HG03064 (cell line): ENCODE measurements at regions not wholly inside any gene's neighbourhood (a gene's known extent, or its start where the extent isn't known, plus 50 kb on each side); places are given as distances from the start of the nearest gene placed in this dataset.
"Not testable (repeated sequence)": the region's sequence is repeated elsewhere in the genome, so short reads cannot be mapped to it uniquely, and the experiment has no call there.

Experiments
- ATAC-seq: cut with Tn5 transposase; IDR thresholded peaks from one replicate; pipeline ENCODE4 v1.9.1; 2021; ENCODE audit warnings: low read depth; ENCODE audit not compliant: unreplicated experiment

- no peak for ATAC-seq
These were observed 64.9 kb downstream of the FAM170A start for GRCh38 chr5:119694284-119694683.

GRCh38 chr5:119706049-119706448 lies 76.7 kb downstream of the FAM170A start:
- ATAC-seq = no peak

DNA sequence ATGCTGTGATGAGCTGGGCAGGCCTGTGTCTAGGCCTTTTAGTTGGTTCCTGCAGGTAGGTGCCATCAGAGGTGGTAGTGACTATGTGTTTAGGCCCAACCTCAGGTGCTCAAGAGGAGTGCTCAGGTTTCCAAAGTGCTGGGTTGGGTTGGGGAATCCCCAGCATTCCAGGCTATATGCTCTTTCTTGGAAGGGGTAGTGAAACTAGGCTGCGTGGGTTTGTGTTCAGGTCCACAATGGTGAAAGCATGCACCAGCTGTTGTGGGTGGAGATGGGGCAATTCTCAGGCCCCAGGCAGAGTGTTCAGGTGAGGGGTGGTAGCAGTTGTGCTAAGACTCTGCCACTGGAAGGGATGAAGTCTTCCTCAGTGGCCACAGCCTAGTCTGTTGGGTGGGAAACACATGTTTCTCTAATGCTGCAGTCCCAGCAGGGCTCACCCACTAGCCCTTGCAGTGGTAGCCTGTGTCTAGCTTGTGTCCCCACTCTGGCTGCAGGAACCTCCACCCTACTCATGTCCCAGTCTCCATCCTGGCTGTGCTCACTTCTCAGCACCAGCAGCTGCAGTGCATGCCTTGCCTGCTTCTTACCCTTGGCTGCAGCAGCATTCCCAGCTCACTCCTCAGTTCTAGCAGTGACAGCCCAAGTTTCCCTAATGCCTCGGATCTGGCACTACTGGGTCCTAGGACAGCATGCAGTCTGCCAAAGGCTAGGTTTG lies 78.9 kb downstream of the FAM170A start:
- no peak for ATAC-seq

- no peak for ATAC-seq
These were observed 92.4 kb downstream of the FAM170A start for GRCh38 chr5:119721775-119722174.

- not testable (repeated sequence) for ATAC-seq
These were observed 95.9 kb downstream of the FAM170A start for GRCh38 chr5:119725291-119725690.

DNA sequence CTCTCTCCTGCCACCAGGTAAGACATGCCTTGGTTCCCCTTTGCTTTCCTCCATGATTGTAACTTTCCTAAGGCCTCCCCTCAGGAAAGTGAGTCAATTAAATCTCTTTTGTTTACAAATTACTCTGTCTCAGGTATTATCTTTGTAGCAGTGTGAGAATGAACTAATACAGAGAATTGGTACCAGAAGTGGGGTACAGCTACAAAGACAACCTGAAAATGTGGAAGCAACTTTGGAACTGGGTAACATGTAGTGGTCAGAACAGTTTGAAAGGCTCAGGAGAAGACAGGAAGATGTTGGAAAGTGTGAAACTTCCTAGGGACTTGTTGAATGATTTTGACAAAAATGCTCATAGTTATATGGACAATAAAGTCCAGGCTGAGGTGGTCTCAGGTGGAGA lies 97.2 kb downstream of the FAM170A start:
- no peak for ATAC-seq

DNA sequence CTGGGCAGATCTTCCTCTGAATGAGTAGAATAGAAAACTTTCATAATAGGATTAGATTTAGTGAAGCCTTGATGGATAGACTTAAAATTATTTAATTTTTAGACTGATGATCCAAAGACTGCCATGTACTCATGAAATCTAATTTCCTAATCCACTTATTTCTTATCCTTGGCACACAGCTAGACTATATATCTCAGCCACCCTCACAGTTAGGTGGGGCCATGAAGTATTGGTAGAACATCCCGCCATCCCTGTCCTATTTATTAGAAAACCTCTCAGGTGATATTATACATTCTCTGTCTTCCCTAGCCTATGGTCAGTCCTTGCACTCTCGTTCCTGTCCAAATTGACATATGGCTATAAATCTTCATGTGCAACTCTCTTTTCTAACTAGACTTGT lies 110.9 kb downstream of the FAM170A start:
- no peak for ATAC-seq

GRCh38 chr5:119741691-119742090 lies 112.3 kb downstream of the FAM170A start:
- no peak for ATAC-seq

- ATAC-seq = no peak
These were observed 113.0 kb downstream of the FAM170A start for GRCh38 chr5:119742311-119742710.

DNA sequence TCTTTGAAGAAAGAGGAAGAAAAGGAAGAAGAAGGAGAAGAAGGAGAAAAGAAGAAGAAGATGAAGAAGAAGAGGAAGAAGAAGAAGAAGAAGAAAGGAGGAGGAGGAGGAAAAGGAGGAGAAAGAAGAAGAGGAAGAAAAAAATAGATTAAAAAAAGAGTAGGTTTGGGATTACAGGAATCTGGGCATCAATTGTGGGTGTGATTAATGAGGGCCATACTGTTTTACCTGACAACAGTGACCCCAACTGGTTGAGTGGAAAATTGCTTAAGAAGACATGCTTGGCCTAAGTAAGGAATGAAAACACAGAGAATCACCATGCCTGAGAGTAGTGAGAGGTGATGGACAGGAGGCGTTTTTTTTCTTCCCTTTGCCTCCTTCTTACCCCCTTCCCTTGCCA lies 114.6 kb downstream of the FAM170A start:
- peak; percentile 83 for ATAC-seq

- ATAC-seq = no peak
These were observed 116.6 kb downstream of the FAM170A start for GRCh38 chr5:119745976-119746375.

GRCh38 chr5:119746984-119747383 lies 117.6 kb downstream of the FAM170A start:
- ATAC-seq = no peak

- ATAC-seq = no peak
These were observed 121.8 kb downstream of the FAM170A start for GRCh38 chr5:119750887-119751733.

GRCh38 chr5:119751734-119752094 lies 122.4 kb downstream of the FAM170A start:
- ATAC-seq = no peak

DNA sequence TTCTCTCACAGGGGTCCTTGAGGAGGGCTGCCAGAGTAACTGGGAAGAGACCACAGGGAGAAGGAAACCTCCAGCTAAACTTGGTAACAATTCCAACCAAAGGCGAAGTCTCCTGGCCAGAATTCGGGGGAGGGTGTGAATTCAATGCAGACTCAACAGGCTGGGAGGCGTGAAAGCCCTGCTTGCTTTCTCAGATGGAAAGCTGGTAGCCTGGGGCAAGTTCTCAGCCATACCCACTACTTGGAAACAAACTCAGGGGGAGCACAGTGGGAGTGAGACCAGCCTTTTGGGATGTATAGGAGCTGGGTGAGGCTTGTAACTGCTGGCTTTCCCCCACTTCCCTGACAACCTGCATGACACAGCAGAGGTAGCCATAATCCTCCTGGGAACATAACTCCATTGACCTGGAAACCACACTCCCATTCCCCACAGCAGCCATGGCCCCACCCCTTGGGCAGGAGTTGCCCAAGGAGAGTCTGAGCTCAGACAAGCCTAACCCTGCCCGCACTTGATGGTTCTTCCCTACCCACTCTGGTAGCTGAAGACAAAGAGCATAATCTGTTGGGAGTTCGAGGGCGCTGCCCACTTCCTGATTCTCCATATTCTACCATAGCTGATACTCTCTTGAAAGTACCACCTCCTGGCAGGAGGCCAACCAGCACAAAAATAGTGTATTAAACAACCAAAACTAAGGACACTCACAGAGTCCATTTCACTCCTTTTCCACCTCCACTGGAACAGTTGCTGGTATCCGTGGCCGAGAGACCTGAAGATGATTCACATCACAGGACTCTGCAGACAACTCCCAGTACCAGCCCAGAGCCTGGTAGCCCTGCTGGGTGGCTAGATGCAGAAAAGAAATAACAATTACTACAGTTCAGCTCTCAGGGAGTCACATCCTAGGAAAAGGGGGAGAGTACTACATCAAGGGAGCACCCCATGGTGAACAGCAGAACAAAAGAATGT lies 123.8 kb downstream of the FAM170A start:
- ATAC-seq = no peak

GRCh38 chr5:119754825-119755224 lies 125.5 kb downstream of the FAM170A start:
- not testable (repeated sequence) for ATAC-seq

DNA sequence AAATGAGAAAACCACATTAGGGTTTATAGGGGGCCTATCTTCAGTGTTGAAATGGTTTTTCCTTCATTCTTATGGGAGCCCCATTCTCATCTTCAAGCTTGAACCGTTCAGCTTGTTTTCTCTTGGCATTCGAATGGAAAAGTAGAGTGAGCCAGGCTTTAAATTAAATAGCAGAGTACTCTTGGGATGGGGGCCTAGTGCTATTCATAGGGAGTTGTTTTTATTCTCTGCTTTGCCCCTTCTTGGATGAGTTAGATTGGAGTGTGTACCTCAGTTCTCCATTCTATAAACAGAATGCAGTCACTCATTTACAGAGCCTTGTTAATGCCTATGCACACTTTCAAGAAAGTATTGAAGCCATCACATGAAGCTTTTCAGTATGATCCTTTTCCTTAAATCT lies 127.9 kb downstream of the FAM170A start:
- ATAC-seq = no peak

DNA sequence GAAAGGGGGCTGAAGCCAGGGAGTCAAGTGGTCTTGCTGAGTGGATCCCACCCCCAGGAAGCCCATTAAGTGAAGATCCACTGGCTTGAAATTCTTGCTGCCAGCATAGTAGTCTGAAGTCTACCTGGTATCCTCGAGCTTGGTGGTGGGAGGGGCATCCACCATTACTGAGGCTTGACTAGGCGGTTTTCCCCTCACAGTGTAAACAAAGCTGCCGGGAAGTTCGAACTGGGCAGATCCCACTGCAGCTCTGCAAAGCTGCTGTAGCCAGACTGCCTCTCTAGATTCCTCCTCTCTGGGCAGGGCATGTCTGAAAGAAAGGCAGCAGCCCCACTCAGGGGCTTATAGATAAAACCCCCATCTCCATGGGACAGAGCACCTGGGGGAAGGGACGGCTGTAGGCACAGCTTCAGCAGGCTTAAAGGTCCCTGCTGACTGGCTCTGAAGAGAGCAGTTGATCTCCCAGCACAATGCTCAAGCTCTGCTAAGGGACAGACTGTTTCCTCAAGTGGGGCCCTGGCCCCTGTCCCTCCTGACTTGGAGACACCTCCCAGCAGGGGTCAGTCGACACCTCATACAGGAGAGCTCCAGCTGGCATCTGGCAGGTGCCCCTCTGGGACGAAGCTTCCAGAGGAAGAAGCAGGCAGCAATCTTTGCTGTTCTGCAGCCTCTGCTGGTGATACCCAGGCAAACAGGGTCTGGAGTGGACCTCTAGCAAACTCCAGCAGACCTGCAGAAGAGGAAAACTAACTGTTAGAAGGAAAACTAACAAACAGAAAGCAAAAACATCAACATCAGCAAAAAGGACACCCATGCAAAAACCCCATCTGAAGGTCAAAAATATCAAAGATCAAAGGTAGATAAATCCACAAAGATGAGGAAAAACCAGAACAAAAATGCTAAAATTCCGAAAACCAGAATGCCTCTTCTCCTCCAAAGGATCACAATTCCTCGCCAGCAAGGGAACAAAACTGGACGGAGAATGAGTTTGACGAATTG lies 140.6 kb downstream of the FAM170A start:
- ATAC-seq = not testable (repeated sequence)

DNA sequence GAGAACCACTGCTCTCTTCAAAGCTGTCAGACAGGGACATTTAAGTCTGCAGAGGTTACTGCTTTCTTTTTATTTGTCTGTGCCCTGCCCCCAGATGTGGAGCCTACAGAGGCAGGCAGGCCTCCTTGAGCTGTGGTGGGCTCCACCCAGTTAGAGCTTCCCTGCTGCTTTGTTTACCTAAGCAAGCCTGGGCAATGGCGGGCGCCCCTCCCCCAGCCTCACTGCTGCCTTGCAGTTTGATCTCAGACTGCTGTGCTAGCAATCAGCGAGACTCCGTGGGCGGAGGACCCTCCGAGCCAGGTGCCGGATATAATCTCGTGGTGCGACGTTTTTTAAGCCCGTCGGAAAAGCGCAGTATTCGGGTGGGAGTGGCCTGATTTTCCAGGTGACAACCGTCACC lies 150.8 kb downstream of the FAM170A start:
- not testable (repeated sequence) for ATAC-seq

- ATAC-seq = no peak
These were observed 155.7 kb downstream of the FAM170A start for GRCh38 chr5:119785057-119785456.
